ENCODE measurements at regions not wholly inside any gene's neighbourhood (a gene's known extent, or its start where the extent isn't known, plus 50 kb on each side); places are given as distances from the start of the nearest gene placed in this dataset.

- no peak for DNase-seq (ENCODE audit: extremely low spot score)
- no peaks in the 10 kb centered on the region for H3K27me3 ChIP-seq
- 46% methylated on average over 3 of the region's 3 CpGs for WGBS
- intact Hi-C loops (cut with DNase I): no loop called here
- peak overlapping the region in 1 of 4 donors; percentile 18 for H3K4me3 ChIP-seq
- H3K27ac ChIP-seq (replicated peaks in 1 of 4): peak overlapping the region in 2 of 4 donors; percentile 13 to 49
- no peaks in the 10 kb centered on the region for H3K9me3 ChIP-seq
- TF ChIP-seq CTCF (IDR thresholded peaks at IDR 0.05): no peak
- no peak for TF ChIP-seq POLR2A (IDR thresholded peaks at IDR 0.05; ENCODE audit: low read depth)
- TF ChIP-seq EP300 (IDR thresholded peaks at IDR 0.05): no peak
- TF ChIP-seq POLR2AphosphoS5 (IDR thresholded peaks at IDR 0.05): no peak
- H3K36me3 ChIP-seq: no peaks in the 10 kb centered on the region
- H3K4me1 ChIP-seq: peaks cover 0 to 26% (median 18%) of the 10 kb centered on the region in 4 donors
Observed at GRCh38 chr1:96487394-96487793, 234.2 kb upstream of the PTBP2 start.

- intact Hi-C loops (cut with DNase I): no loop called here
- Histone ChIP-seq H3K4me1 (peaks cover 0 to 21% (median 16%) of the 10 kb centered on the region in 4 donors), H3K36me3 (no peaks in the 10 kb centered on the region), H3K4me3 (peak overlapping the region in 1 of 4 donors; percentile 18), H3K9me3 (no peaks in the 10 kb centered on the region), H3K27ac (replicated peaks in 1 of 4) (peak overlapping the region in 1 of 4 donors; percentile 49), H3K27me3 (no peaks in the 10 kb centered on the region)
- no peak for DNase-seq (ENCODE audit: extremely low spot score)
- TF ChIP-seq CTCF (IDR thresholded peaks at IDR 0.05): no peak
- TF ChIP-seq POLR2AphosphoS5 (IDR thresholded peaks at IDR 0.05): peak; percentile 27 to 36
- 60% methylated on average over 5 of the region's 5 CpGs for WGBS
Observed at GRCh38 chr1:96487971-96488370, 233.6 kb upstream of the PTBP2 start.

- intact Hi-C loops (cut with DNase I): no loop called here
- TF ChIP-seq POLR2A (IDR thresholded peaks at IDR 0.05; ENCODE audit: low read depth): no peak
- no peak for TF ChIP-seq POLR2AphosphoS5 (IDR thresholded peaks at IDR 0.05)
- no peak for TF ChIP-seq EP300 (IDR thresholded peaks at IDR 0.05)
- no peak for TF ChIP-seq CTCF (IDR thresholded peaks at IDR 0.05)
Observed at GRCh38 chr1:96488777-96489176, 232.8 kb upstream of the PTBP2 start.

GRCh38 chr1:96492236-96492635 is 229.3 kb upstream of the PTBP2 start:
- Histone ChIP-seq H3K27ac (replicated peaks in 1 of 4) (no peak overlapping the region), H3K4me1 (peaks cover 0 to 13% (median 10%) of the 10 kb centered on the region in 4 donors), H3K36me3 (no peaks in the 10 kb centered on the region), H3K27me3 (no peaks in the 10 kb centered on the region), H3K4me3 (no peak overlapping the region), H3K9me3 (no peaks in the 10 kb centered on the region)
- intact Hi-C loops (cut with DNase I): no loop called here
- WGBS: 67% methylated on average over 4 of the region's 4 CpGs
- DNase-seq (ENCODE audit: extremely low spot score): no peak
- TF ChIP-seq POLR2A (IDR thresholded peaks at IDR 0.05; ENCODE audit: low read depth) (no peak), POLR2AphosphoS5 (IDR thresholded peaks at IDR 0.05) (no peak), EP300 (IDR thresholded peaks at IDR 0.05) (no peak), CTCF (IDR thresholded peaks at IDR 0.05) (no peak)

More at GRCh38 chr1:96488777-96489176, 232.8 kb upstream of the PTBP2 start:
- Histone ChIP-seq H3K4me1 (peaks cover 0 to 21% (median 16%) of the 10 kb centered on the region in 4 donors), H3K36me3 (no peaks in the 10 kb centered on the region), H3K27me3 (no peaks in the 10 kb centered on the region), H3K4me3 (no peak overlapping the region), H3K9me3 (no peaks in the 10 kb centered on the region), H3K27ac (replicated peaks in 1 of 4) (no peak overlapping the region)
- 77% methylated on average over 2 of the region's 2 CpGs for WGBS
- no peak for DNase-seq (ENCODE audit: extremely low spot score)

- intact Hi-C loops (cut with DNase I): no loop called here
- H3K36me3 ChIP-seq: no peaks in the 10 kb centered on the region
- WGBS: 76% methylated on average over 5 of the region's 5 CpGs
Observed at GRCh38 chr1:96498744-96499340, 222.7 kb upstream of the PTBP2 start.

More at GRCh38 chr1:96498744-96499340, 222.7 kb upstream of the PTBP2 start:
- TF ChIP-seq POLR2AphosphoS5 (IDR thresholded peaks at IDR 0.05) (no peak), POLR2A (IDR thresholded peaks at IDR 0.05; ENCODE audit: low read depth) (no peak), CTCF (IDR thresholded peaks at IDR 0.05) (no peak), EP300 (IDR thresholded peaks at IDR 0.05) (no peak)
- Histone ChIP-seq H3K4me1 (no peaks in the 10 kb centered on the region), H3K9me3 (peaks cover 0 to 4% (median 0%) of the 10 kb centered on the region in 4 donors), H3K27me3 (no peaks in the 10 kb centered on the region), H3K27ac (replicated peaks in 1 of 4) (no peak overlapping the region), H3K4me3 (no peak overlapping the region)
- DNase-seq (ENCODE audit: extremely low spot score): no peak
